ENCODE measurements at regions not wholly inside any gene's neighbourhood (a gene's known extent, or its start where the extent isn't known, plus 50 kb on each side); places are given as distances from the start of the nearest gene placed in this dataset.
A peak's percentile ranks its signal among the peaks of the same experiment; 100 is the strongest.

GRCh38 chrX:45862801-45863200, 662.1 kb upstream of the DIPK2B start:
- Histone ChIP-seq H3K27ac (ENCODE audit: low read depth, low read length) (no peak overlapping the region), H3K27me3 (ENCODE audit: control insufficient read depth, insufficient read depth, low read length) (peaks cover 2% of the 10 kb centered on the region), H3K4me3 (ENCODE audit: low read depth, low read length) (no peak overlapping the region), H3K9me3 (ENCODE audit: control insufficient read depth, insufficient read depth, low read length) (no peaks in the 10 kb centered on the region)
- no peak for DNase-seq (ENCODE audit: low read depth, low spot score)
- ChIA-PET POLR2A (no interaction called here), CTCF (no interaction called here)
- TF ChIP-seq, protein P1, sequence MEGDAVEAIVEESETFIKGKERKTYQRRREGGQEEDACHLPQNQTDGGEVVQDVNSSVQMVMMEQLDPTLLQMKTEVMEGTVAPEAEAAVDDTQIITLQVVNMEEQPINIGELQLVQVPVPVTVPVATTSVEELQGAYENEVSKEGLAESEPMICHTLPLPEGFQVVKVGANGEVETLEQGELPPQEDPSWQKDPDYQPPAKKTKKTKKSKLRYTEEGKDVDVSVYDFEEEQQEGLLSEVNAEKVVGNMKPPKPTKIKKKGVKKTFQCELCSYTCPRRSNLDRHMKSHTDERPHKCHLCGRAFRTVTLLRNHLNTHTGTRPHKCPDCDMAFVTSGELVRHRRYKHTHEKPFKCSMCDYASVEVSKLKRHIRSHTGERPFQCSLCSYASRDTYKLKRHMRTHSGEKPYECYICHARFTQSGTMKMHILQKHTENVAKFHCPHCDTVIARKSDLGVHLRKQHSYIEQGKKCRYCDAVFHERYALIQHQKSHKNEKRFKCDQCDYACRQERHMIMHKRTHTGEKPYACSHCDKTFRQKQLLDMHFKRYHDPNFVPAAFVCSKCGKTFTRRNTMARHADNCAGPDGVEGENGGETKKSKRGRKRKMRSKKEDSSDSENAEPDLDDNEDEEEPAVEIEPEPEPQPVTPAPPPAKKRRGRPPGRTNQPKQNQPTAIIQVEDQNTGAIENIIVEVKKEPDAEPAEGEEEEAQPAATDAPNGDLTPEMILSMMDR (IDR thresholded peaks at IDR 0.05; ENCODE audit: low read depth, low read length) = no peak

GRCh38 chrX:45860450-45860849, 659.8 kb upstream of the DIPK2B start:
- Histone ChIP-seq H3K27me3 (ENCODE audit: control insufficient read depth, insufficient read depth, low read length) (peaks cover 6% of the 10 kb centered on the region), H3K4me3 (ENCODE audit: low read depth, low read length) (no peak overlapping the region), H3K27ac (ENCODE audit: low read depth, low read length) (no peak overlapping the region), H3K9me3 (ENCODE audit: control insufficient read depth, insufficient read depth, low read length) (no peaks in the 10 kb centered on the region)
- ChIA-PET CTCF (no interaction called here), POLR2A (no interaction called here)
- TF ChIP-seq, protein P1 (IDR thresholded peaks at IDR 0.05; ENCODE audit: low read depth, low read length) = no peak
- no peak for DNase-seq (ENCODE audit: low read depth, low spot score)

- Histone ChIP-seq H3K27me3 (ENCODE audit: control insufficient read depth, insufficient read depth, low read length) (peaks cover 6% of the 10 kb centered on the region), H3K27ac (ENCODE audit: low read depth, low read length) (no peak overlapping the region), H3K9me3 (ENCODE audit: control insufficient read depth, insufficient read depth, low read length) (no peaks in the 10 kb centered on the region), H3K4me3 (ENCODE audit: low read depth, low read length) (no peak overlapping the region)
- ChIA-PET CTCF (no interaction called here), POLR2A (no interaction called here)
- DNase-seq (ENCODE audit: low read depth, low spot score) = no peak
- TF ChIP-seq, protein P1 (IDR thresholded peaks at IDR 0.05; ENCODE audit: low read depth, low read length) = no peak
These were observed 658.7 kb upstream of the DIPK2B start for GRCh38 chrX:45859407-45859806.

- no peaks in the 10 kb centered on the region for H3K9me3 ChIP-seq (ENCODE audit: control insufficient read depth, insufficient read depth, low read length)
- ChIA-PET CTCF (interaction anchor here (0.6 kb wide), 1 partner anchor 699 kb away, joined by 3 read pairs; no protein-coding TSS in a partner anchor), POLR2A (no interaction called here)
- peaks cover 4% of the 10 kb centered on the region for H3K27me3 ChIP-seq (ENCODE audit: control insufficient read depth, insufficient read depth, low read length)
- no peak for DNase-seq (ENCODE audit: low read depth, low spot score)
- H3K4me3 ChIP-seq (ENCODE audit: low read depth, low read length) = no peak overlapping the region
- TF ChIP-seq, protein P1 (IDR thresholded peaks at IDR 0.05; ENCODE audit: low read depth, low read length) = no peak
- H3K27ac ChIP-seq (ENCODE audit: low read depth, low read length) = no peak overlapping the region
These were observed 652.2 kb upstream of the DIPK2B start for GRCh38 chrX:45852884-45853283.

DNA sequence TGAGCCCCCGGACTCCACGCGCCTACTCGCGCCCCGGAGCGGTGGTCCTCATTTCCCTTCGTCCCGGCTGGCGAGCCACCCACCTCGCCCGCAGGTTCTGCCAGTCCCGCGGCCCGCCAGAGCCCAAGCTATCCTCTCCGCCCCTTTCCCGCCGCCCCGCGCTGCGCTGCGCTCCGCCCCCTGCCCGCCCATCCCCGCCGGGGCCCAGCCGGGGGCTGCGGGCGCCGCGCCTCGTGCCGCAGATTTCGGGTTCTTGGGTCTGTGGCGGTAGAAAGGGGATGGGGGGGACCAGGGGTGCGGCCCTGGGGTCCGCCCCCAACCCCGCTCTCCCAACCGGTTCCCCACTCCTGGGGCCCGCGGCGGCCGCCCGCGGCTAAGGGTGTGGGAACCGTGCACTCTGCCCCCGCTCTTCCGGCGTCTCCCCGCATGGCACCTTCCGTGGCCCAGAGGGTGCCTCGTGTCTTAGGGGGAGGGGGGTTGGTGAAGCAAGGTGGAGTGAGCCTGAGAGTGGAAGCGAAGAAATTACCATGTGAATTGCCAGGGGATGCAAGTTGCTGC, 650.8 kb upstream of the DIPK2B start:
- ChIA-PET POLR2A (no interaction called here), CTCF (no interaction called here)
- Histone ChIP-seq H3K27me3 (ENCODE audit: control insufficient read depth, insufficient read depth, low read length) (no peaks in the 10 kb centered on the region), H3K4me3 (ENCODE audit: low read depth, low read length) (peak overlapping the region; percentile 77), H3K9me3 (ENCODE audit: control insufficient read depth, insufficient read depth, low read length) (no peaks in the 10 kb centered on the region), H3K27ac (ENCODE audit: low read depth, low read length) (no peak overlapping the region)
- TF ChIP-seq, protein P1 (IDR thresholded peaks at IDR 0.05; ENCODE audit: low read depth, low read length) = no peak
- no peak for DNase-seq (ENCODE audit: low read depth, low spot score)

Data from AG04450 (cell line).